ENCODE measurements at regions not wholly inside any gene's neighbourhood (a gene's known extent, or its start where the extent isn't known, plus 50 kb on each side); places are given as distances from the start of the nearest gene placed in this dataset.

DNA sequence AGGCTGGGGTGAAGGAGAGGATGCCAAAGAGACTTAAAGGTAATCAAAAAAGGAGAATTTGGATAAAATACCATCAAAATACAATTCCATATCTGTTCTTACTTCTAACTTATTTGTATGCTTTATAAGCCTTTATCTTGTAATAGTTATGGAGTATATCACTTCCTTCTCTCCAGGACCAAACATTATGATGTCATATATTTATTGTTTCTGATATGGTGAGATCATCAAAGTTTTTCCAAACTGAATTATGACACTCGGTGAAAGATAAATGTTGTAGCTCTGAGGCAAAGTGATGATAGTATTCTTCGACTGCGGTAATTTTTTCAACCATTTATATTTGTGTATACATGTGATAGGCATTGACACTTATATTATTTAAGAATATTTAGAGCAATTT, 619.3 kb upstream of the TECRL start:
- no CpG with 5 or more reads among the region's 3 CpGs for WGBS (ENCODE audit: insufficient coverage)
- Histone ChIP-seq H3K27me3 (replicated peaks in 2 of 5; ENCODE audit: control insufficient read depth in 4 of 5, insufficient read depth in 5 of 5, low read length in 4 of 5) (no peaks in the 10 kb centered on the region), H3K36me3 (ENCODE audit: control insufficient read depth in 4 of 4, insufficient read depth in 4 of 4, low read length in 3 of 4) (no peaks in the 10 kb centered on the region), H3K27ac (ENCODE audit: insufficient read depth in 1 of 2, low read depth in 1 of 2, low read length in 2 of 2, poor library complexity in 1 of 2, severe bottlenecking in 2 of 2) (no peak overlapping the region), H3K4me3 (ENCODE audit: control insufficient read depth in 1 of 7, extremely low read depth in 1 of 7, insufficient read depth in 4 of 7, low read depth in 2 of 7, low read length in 6 of 7) (no peak overlapping the region), H3K9me3 (ENCODE audit: control extremely low read depth in 1 of 5, control insufficient read depth in 4 of 5, insufficient read depth in 2 of 5, low read depth in 1 of 5, low read length in 4 of 5) (no peaks in the 10 kb centered on the region), H3K4me1 (ENCODE audit: control extremely low read depth in 1 of 4, control insufficient read depth in 4 of 4, insufficient read depth in 4 of 4, low read length in 3 of 4) (peaks cover 0 to 3% (median 1%) of the 10 kb centered on the region in 4 experiments)
- ChIA-PET POLR2A (no interaction called here), CTCF (interaction anchor here (0.8 kb wide), 1 partner anchor 20 kb away, joined by 4 read pairs; no protein-coding TSS in a partner anchor)
- no peak for DNase-seq

DNA sequence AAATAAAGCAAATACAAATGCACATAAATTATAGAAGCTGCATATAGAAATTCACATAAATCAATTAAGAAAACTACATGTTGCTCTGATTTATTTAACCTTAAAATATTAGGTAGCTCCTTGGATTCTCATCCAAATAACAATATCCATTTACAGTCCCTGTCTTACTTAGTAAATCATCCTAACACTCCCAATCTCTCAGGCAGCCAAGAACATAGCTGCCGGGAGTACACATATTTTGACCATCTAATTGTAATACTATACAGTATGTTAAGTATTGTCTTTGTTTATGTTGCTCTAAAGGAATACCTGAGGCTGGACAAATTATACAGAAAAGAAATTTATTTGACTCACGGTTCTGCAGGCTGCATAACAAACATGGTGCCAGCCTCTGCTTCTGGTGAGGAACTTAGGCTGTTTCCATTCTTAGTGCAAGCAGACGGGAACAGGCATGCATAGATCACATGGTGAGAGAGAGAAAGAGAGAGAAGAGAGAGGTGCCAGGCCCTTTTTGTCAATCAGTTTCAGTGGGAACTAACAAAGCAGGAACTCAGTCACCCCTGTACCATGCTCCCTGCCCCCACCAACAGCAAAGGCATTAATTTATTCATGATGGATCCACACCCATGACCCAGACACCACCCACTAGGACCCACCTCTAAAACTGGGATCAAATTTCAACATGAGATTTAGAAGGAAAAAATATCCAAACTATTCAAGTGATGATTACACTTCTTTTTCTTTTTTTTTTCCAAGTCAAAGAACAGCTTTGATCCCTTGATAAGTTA, 614.8 kb upstream of the TECRL start:
- POLR2A ChIA-PET, result interaction anchor here (0.6 kb wide), 1 partner anchor 126 kb away, joined by 3 read pairs; no protein-coding TSS in a partner anchor
- H3K36me3 ChIP-seq (ENCODE audit: control insufficient read depth in 4 of 4, insufficient read depth in 4 of 4, low read length in 3 of 4), result no peaks in the 10 kb centered on the region
- H3K9me3 ChIP-seq (ENCODE audit: control extremely low read depth in 1 of 5, control insufficient read depth in 4 of 5, insufficient read depth in 2 of 5, low read depth in 1 of 5, low read length in 4 of 5), result no peaks in the 10 kb centered on the region
- H3K27ac ChIP-seq (ENCODE audit: insufficient read depth in 1 of 2, low read depth in 1 of 2, low read length in 2 of 2, poor library complexity in 1 of 2, severe bottlenecking in 2 of 2), result peak overlapping the region; percentile 25 to 43
- peak overlapping the region in 5 of 7 experiments; percentile 33 to 72 (median 58) for H3K4me3 ChIP-seq (ENCODE audit: control insufficient read depth in 1 of 7, extremely low read depth in 1 of 7, insufficient read depth in 4 of 7, low read depth in 2 of 7, low read length in 6 of 7)
- H3K4me1 ChIP-seq (ENCODE audit: control extremely low read depth in 1 of 4, control insufficient read depth in 4 of 4, insufficient read depth in 4 of 4, low read length in 3 of 4), result peaks cover 4 to 17% (median 9%) of the 10 kb centered on the region in 4 experiments
- CTCF ChIA-PET, result interaction anchor here (1.2 kb wide), 1 partner anchor 22 kb away, joined by 3 read pairs; no protein-coding TSS in a partner anchor
- DNase-seq, result peak in 2 of 3 donors; percentile 36 to 50
- 0% methylated on average over 1 of the region's 3 CpGs for WGBS (ENCODE audit: insufficient coverage)
- H3K27me3 ChIP-seq (replicated peaks in 2 of 5; ENCODE audit: control insufficient read depth in 4 of 5, insufficient read depth in 5 of 5, low read length in 4 of 5), result no peaks in the 10 kb centered on the region

DNA sequence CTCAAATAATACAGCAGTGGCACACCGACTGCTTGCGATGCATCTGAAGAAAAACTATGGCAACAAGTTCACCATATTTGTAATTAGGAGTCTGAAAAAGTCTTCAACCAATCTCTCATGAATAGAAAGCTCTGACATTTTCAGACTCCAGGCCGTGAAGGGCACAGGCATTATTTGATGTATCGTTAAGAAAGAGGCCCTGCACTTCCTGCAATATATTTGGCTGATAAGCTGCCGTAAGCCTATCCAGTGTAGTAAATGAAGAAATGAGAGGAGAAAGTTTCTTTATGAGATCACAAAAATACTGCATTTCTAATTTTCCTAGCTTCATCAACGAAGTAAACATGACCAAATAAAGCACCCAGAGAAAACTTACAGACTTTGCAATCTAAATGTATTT, 613.8 kb upstream of the TECRL start:
- H3K36me3 ChIP-seq (ENCODE audit: control insufficient read depth in 4 of 4, insufficient read depth in 4 of 4, low read length in 3 of 4), result no peaks in the 10 kb centered on the region
- WGBS (ENCODE audit: insufficient coverage), result 0% methylated on average over 2 of the region's 6 CpGs
- CTCF ChIA-PET, result interaction anchor here (1.2 kb wide), 2 partner anchors 14 to 23 kb away, joined by 3 read pairs; no protein-coding TSS in a partner anchor

DNA sequence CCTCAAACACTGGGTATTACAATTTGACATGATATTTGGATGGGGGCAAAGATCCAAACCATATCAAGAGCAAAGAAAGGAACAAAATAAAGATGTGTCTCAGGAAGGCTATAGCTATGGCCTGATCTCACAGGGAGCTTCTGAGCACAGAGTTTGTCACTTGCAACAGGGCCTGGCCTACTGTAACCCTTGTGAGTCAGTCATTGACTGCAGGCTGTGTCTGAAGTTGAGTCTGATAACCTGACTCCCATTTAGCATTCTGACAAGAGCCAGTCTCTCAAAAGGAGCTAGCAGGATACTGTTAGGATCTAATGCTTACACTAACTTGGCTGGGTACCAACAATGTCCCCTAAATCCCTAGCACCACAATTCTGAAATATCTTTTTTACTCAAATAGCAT, 612.5 kb upstream of the TECRL start:
- DNase-seq, result peak in 1 of 3 donors; percentile 28

More for the DNA sequence above, 613.8 kb upstream of the TECRL start:
- H3K4me3 ChIP-seq (ENCODE audit: control insufficient read depth in 1 of 7, extremely low read depth in 1 of 7, insufficient read depth in 4 of 7, low read depth in 2 of 7, low read length in 6 of 7), result peak overlapping the region in 6 of 7 experiments; percentile 29 to 72 (median 56)
- POLR2A ChIA-PET, result no interaction called here
- H3K9me3 ChIP-seq (ENCODE audit: control extremely low read depth in 1 of 5, control insufficient read depth in 4 of 5, insufficient read depth in 2 of 5, low read depth in 1 of 5, low read length in 4 of 5), result no peaks in the 10 kb centered on the region
- no peaks in the 10 kb centered on the region for H3K27me3 ChIP-seq (replicated peaks in 2 of 5; ENCODE audit: control insufficient read depth in 4 of 5, insufficient read depth in 5 of 5, low read length in 4 of 5)
- H3K27ac ChIP-seq (ENCODE audit: insufficient read depth in 1 of 2, low read depth in 1 of 2, low read length in 2 of 2, poor library complexity in 1 of 2, severe bottlenecking in 2 of 2), result peak overlapping the region; percentile 25 to 72
- DNase-seq, result peak; percentile 22 to 78 (median 67)
- peaks cover 4 to 17% (median 9%) of the 10 kb centered on the region in 4 experiments for H3K4me1 ChIP-seq (ENCODE audit: control extremely low read depth in 1 of 4, control insufficient read depth in 4 of 4, insufficient read depth in 4 of 4, low read length in 3 of 4)

DNA sequence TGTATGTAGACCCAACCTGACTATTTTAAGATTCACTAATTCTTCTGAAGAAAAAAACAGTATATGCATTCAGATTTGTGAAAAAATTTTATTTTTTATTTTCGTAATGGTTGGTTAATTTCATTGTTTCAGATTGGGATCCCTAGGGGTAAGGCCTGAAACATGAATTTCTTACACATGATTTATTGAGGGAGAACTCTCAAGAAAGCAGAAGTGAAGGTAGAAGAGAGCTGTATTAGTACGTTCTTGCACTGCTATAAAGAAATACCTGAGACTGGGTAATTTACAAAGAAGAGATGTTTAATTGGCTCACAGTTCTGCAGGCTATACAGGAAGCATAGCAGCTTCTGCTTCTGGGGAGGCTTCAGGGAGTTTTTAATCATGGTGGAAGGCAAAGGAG, 611.9 kb upstream of the TECRL start:
- CTCF ChIA-PET, result no interaction called here
- WGBS (ENCODE audit: insufficient coverage), result 26% methylated on average over 2 of the region's 2 CpGs
- H3K4me1 ChIP-seq (ENCODE audit: control extremely low read depth in 1 of 4, control insufficient read depth in 4 of 4, insufficient read depth in 4 of 4, low read length in 3 of 4), result peaks cover 4 to 17% (median 9%) of the 10 kb centered on the region in 4 experiments
- no peak overlapping the region for H3K27ac ChIP-seq (ENCODE audit: insufficient read depth in 1 of 2, low read depth in 1 of 2, low read length in 2 of 2, poor library complexity in 1 of 2, severe bottlenecking in 2 of 2)
- DNase-seq, result peak in 2 of 3 donors; percentile 58 to 73
- no peaks in the 10 kb centered on the region for H3K27me3 ChIP-seq (replicated peaks in 2 of 5; ENCODE audit: control insufficient read depth in 4 of 5, insufficient read depth in 5 of 5, low read length in 4 of 5)
- no peaks in the 10 kb centered on the region for H3K36me3 ChIP-seq (ENCODE audit: control insufficient read depth in 4 of 4, insufficient read depth in 4 of 4, low read length in 3 of 4)
- POLR2A ChIA-PET, result no interaction called here
- H3K4me3 ChIP-seq (ENCODE audit: control insufficient read depth in 1 of 7, extremely low read depth in 1 of 7, insufficient read depth in 4 of 7, low read depth in 2 of 7, low read length in 6 of 7), result peak overlapping the region in 1 of 7 experiments; percentile 31
- no peaks in the 10 kb centered on the region for H3K9me3 ChIP-seq (ENCODE audit: control extremely low read depth in 1 of 5, control insufficient read depth in 4 of 5, insufficient read depth in 2 of 5, low read depth in 1 of 5, low read length in 4 of 5)

More for the DNA sequence above, 612.5 kb upstream of the TECRL start:
- H3K4me3 ChIP-seq (ENCODE audit: control insufficient read depth in 1 of 7, extremely low read depth in 1 of 7, insufficient read depth in 4 of 7, low read depth in 2 of 7, low read length in 6 of 7), result peak overlapping the region in 1 of 7 experiments; percentile 31
- ChIA-PET POLR2A (no interaction called here), CTCF (interaction anchor here (1.2 kb wide), 1 partner anchor 13 kb away, joined by 3 read pairs; no protein-coding TSS in a partner anchor)
- H3K9me3 ChIP-seq (ENCODE audit: control extremely low read depth in 1 of 5, control insufficient read depth in 4 of 5, insufficient read depth in 2 of 5, low read depth in 1 of 5, low read length in 4 of 5), result no peaks in the 10 kb centered on the region
- H3K27me3 ChIP-seq (replicated peaks in 2 of 5; ENCODE audit: control insufficient read depth in 4 of 5, insufficient read depth in 5 of 5, low read length in 4 of 5), result no peaks in the 10 kb centered on the region
- H3K27ac ChIP-seq (ENCODE audit: insufficient read depth in 1 of 2, low read depth in 1 of 2, low read length in 2 of 2, poor library complexity in 1 of 2, severe bottlenecking in 2 of 2), result no peak overlapping the region
- peaks cover 4 to 17% (median 9%) of the 10 kb centered on the region in 4 experiments for H3K4me1 ChIP-seq (ENCODE audit: control extremely low read depth in 1 of 4, control insufficient read depth in 4 of 4, insufficient read depth in 4 of 4, low read length in 3 of 4)
- no peaks in the 10 kb centered on the region for H3K36me3 ChIP-seq (ENCODE audit: control insufficient read depth in 4 of 4, insufficient read depth in 4 of 4, low read length in 3 of 4)

DNA sequence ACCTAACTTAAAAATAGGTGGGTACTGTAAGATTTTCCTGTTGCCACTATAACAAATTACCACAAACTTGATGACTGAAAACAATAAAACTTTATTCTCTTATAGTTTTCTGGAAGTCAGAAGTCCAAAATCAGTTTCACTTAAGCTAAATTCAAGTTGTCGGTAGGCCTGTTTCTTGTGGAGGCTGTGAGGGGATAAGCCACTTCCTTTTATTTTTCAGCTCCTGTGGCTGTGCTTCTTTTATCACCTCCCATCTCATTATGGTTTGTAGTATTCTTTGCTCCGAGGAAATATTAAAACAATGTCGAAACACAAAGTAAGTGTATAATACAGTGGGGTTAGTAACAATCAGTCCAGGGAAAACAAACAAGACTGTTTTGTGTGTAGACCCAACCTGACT, 610.5 kb upstream of the TECRL start:
- Histone ChIP-seq H3K4me1 (ENCODE audit: control extremely low read depth in 1 of 4, control insufficient read depth in 4 of 4, insufficient read depth in 4 of 4, low read length in 3 of 4) (peaks cover 4 to 17% (median 9%) of the 10 kb centered on the region in 4 experiments), H3K36me3 (ENCODE audit: control insufficient read depth in 4 of 4, insufficient read depth in 4 of 4, low read length in 3 of 4) (no peaks in the 10 kb centered on the region), H3K4me3 (ENCODE audit: control insufficient read depth in 1 of 7, extremely low read depth in 1 of 7, insufficient read depth in 4 of 7, low read depth in 2 of 7, low read length in 6 of 7) (no peak overlapping the region), H3K9me3 (ENCODE audit: control extremely low read depth in 1 of 5, control insufficient read depth in 4 of 5, insufficient read depth in 2 of 5, low read depth in 1 of 5, low read length in 4 of 5) (no peaks in the 10 kb centered on the region), H3K27me3 (replicated peaks in 2 of 5; ENCODE audit: control insufficient read depth in 4 of 5, insufficient read depth in 5 of 5, low read length in 4 of 5) (no peaks in the 10 kb centered on the region), H3K27ac (ENCODE audit: insufficient read depth in 1 of 2, low read depth in 1 of 2, low read length in 2 of 2, poor library complexity in 1 of 2, severe bottlenecking in 2 of 2) (no peak overlapping the region)
- ChIA-PET CTCF (interaction anchor here (0.7 kb wide), 1 partner anchor 12 kb away, joined by 4 read pairs; no protein-coding TSS in a partner anchor), POLR2A (no interaction called here)
- WGBS (ENCODE audit: insufficient coverage), result no CpG with 5 or more reads among the region's 3 CpGs
- DNase-seq, result peak in 2 of 3 donors; percentile 39 to 53

DNA sequence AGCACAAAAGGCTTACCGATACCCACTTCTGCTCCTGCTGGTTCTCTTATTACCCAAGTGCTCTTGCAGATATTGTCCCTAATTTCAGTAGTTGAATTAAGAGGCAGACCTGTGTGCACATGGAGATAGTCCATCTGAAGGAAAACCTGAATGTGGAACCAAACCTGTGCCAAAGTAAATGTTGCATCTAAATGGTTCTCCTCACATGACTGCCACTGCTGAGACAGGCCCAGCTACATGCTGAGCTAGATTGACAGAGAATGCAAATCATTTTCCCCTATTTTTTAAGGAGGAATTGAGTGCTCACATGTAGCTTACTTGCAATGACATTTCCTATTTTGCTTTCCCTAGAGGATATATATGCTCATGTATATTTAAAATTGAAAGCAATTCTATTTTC, 609.1 kb upstream of the TECRL start:
- Histone ChIP-seq H3K27me3 (replicated peaks in 2 of 5; ENCODE audit: control insufficient read depth in 4 of 5, insufficient read depth in 5 of 5, low read length in 4 of 5) (no peaks in the 10 kb centered on the region), H3K4me3 (ENCODE audit: control insufficient read depth in 1 of 7, extremely low read depth in 1 of 7, insufficient read depth in 4 of 7, low read depth in 2 of 7, low read length in 6 of 7) (no peak overlapping the region), H3K27ac (ENCODE audit: insufficient read depth in 1 of 2, low read depth in 1 of 2, low read length in 2 of 2, poor library complexity in 1 of 2, severe bottlenecking in 2 of 2) (no peak overlapping the region), H3K9me3 (ENCODE audit: control extremely low read depth in 1 of 5, control insufficient read depth in 4 of 5, insufficient read depth in 2 of 5, low read depth in 1 of 5, low read length in 4 of 5) (no peaks in the 10 kb centered on the region), H3K4me1 (ENCODE audit: control extremely low read depth in 1 of 4, control insufficient read depth in 4 of 4, insufficient read depth in 4 of 4, low read length in 3 of 4) (peaks cover 4 to 12% (median 9%) of the 10 kb centered on the region in 4 experiments), H3K36me3 (ENCODE audit: control insufficient read depth in 4 of 4, insufficient read depth in 4 of 4, low read length in 3 of 4) (no peaks in the 10 kb centered on the region)
- CTCF ChIA-PET, result interaction anchor here (1.4 kb wide), 1 partner anchor 10 kb away, joined by 5 read pairs; no protein-coding TSS in a partner anchor
- no peak for DNase-seq
- POLR2A ChIA-PET, result no interaction called here
- WGBS (ENCODE audit: insufficient coverage), result no CpG with 5 or more reads among the region's 1 CpG

Data from common myeloid progenitor, CD34-positive (primary cell).